ENCODE measurements at regions not wholly inside any gene's neighbourhood (a gene's known extent, or its start where the extent isn't known, plus 50 kb on each side); places are given as distances from the start of the nearest gene placed in this dataset.

DNA sequence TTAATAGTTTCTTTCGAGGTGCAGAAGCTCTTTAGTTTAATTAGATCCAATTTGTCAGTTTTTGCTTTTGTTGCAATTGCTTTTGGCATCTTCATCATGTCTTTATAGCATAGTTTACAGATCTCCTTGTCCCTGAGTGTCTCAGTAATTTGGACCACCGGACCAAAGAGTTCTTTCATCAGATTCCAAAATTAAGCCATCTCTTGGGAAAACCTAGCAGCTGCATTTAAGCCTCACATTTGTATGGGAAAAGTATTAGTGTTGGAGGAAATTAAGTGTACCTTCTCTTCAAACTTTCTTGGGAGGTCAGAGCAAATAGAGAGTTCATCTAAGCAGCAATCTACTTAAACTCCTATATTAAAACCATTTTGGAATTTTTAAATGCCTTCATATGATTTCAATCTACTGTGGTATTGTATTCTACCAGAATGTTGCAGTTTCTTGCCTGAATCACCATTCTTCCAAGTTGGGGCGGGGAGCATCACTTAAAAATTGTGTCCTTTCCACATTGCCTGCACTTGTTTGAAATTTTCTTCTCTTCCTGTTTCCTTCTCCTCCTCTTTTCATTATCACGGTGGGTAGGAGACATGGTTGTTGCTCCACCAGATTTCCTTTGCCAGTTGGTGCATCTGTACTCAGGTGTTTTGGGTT lies 97.3 kb upstream of the DAB2 start:
- TF ChIP-seq, protein P1, sequence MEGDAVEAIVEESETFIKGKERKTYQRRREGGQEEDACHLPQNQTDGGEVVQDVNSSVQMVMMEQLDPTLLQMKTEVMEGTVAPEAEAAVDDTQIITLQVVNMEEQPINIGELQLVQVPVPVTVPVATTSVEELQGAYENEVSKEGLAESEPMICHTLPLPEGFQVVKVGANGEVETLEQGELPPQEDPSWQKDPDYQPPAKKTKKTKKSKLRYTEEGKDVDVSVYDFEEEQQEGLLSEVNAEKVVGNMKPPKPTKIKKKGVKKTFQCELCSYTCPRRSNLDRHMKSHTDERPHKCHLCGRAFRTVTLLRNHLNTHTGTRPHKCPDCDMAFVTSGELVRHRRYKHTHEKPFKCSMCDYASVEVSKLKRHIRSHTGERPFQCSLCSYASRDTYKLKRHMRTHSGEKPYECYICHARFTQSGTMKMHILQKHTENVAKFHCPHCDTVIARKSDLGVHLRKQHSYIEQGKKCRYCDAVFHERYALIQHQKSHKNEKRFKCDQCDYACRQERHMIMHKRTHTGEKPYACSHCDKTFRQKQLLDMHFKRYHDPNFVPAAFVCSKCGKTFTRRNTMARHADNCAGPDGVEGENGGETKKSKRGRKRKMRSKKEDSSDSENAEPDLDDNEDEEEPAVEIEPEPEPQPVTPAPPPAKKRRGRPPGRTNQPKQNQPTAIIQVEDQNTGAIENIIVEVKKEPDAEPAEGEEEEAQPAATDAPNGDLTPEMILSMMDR (IDR thresholded peaks at IDR 0.05), result no peak
- H3K4me3 ChIP-seq, result no peak overlapping the region
- H3K9me3 ChIP-seq, result no peaks in the 10 kb centered on the region
- ATAC-seq, result no peak
- H3K36me3 ChIP-seq (ENCODE audit: low read depth), result no peaks in the 10 kb centered on the region
- H3K4me1 ChIP-seq (ENCODE audit: low read depth), result peaks cover 5% of the 10 kb centered on the region
- no peak for DNase-seq
- intact Hi-C loops (cut with DNase I, micrococcal nuclease), result no loop called here

DNA sequence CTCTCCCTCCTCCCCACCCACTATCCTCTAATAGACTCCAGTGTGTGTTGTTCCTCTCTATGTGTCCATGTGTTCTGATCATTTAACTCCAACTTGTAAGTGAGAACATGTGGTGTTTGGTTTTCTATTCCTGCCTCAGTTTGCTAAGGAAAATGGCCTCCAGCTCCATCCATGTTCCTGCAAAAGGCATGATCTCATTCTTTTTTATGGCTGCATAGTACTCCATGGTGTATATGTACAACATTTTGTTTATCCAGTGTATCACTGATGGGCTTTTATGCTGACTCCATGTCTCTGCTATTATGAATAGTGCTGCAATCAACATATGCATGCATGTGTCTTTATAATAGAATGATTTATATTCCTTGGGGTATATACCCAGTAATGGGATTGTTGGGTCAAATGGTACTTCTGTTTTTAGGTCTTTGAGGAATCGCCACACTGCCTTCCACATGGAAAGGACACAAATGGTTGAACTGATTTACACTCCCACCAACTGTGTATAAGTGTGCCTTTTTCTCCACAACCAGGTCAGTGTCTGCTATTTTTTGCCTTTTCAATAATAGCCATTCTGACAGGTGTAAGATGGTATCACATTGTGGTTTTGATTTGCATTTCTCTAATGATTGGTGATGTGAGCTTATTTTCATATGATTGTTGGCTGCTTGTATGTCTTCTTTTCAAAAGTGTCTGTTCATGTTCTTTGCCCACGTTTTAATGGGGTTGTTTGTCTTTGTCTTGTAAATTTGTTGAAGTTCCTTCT lies 96.5 kb upstream of the DAB2 start:
- TF ChIP-seq, protein P1 (IDR thresholded peaks at IDR 0.05), result no peak
- DNase-seq, result no peak
- H3K4me1 ChIP-seq (ENCODE audit: low read depth), result peaks cover 5% of the 10 kb centered on the region
- H3K9me3 ChIP-seq, result no peaks in the 10 kb centered on the region
- intact Hi-C loops (cut with DNase I, micrococcal nuclease), result no loop called here
- no peak overlapping the region for H3K4me3 ChIP-seq
- no peaks in the 10 kb centered on the region for H3K36me3 ChIP-seq (ENCODE audit: low read depth)
- ATAC-seq, result no peak

DNA sequence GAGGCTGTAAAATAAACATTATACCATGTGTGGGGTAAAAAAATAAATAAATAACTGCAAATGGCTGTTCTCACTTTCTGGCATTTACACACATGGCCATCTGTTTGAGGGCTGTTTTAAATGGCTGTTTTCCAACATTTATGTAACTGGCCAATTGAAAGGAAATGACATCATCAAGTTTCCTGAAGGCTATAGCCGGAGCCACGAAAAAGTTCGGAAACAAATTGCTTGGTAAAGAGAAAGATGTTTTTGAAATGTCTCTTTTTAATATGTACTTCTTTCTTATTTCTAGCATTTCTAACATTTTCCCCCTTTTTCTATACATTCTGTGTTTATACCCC lies 95.4 kb upstream of the DAB2 start:
- Histone ChIP-seq H3K36me3 (ENCODE audit: low read depth) (no peaks in the 10 kb centered on the region), H3K4me3 (no peak overlapping the region), H3K9me3 (no peaks in the 10 kb centered on the region), H3K4me1 (ENCODE audit: low read depth) (peaks cover 3% of the 10 kb centered on the region)
- DNase-seq (no peak), ATAC-seq (no peak)
- TF ChIP-seq, protein P1 (IDR thresholded peaks at IDR 0.05), result no peak
- intact Hi-C loops (cut with DNase I, micrococcal nuclease), result no loop called here

DNA sequence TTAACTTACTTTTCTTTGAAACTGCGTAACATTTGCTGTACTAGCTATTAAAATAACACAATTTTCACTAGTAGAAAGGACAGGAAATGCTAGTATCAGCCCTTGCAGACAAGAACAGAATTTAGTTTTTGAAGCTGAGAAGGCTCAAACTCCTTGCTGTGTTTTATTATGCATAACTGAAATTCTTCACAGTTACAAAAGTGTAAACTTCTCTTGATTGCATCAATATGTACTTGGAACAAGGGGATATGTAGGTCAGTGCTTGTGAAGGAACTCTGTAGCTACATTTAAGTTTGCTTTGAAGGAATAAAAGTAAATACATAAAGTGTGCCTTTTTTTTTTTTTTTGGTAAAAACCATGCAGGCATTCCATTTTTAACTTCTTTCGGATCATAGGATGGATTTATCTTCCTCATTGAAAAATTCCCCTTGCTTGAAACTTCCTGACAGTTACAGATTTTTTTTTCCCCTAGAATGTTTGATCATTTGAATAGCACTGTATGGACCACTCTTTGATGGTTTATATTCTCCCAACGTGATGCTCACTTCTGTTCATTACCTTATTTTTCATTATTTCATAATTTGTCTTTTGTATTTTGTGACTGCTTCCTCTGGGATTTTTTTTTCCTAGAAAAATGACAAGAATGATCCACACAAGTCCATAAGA lies 94.9 kb upstream of the DAB2 start:
- TF ChIP-seq, protein P1 (IDR thresholded peaks at IDR 0.05), result no peak
- DNase-seq (no peak), ATAC-seq (no peak)
- H3K4me3 ChIP-seq, result no peak overlapping the region
- intact Hi-C loops (cut with DNase I, micrococcal nuclease), result no loop called here
- H3K36me3 ChIP-seq (ENCODE audit: low read depth), result no peaks in the 10 kb centered on the region
- no peaks in the 10 kb centered on the region for H3K9me3 ChIP-seq
- no peaks in the 10 kb centered on the region for H3K4me1 ChIP-seq (ENCODE audit: low read depth)

DNA sequence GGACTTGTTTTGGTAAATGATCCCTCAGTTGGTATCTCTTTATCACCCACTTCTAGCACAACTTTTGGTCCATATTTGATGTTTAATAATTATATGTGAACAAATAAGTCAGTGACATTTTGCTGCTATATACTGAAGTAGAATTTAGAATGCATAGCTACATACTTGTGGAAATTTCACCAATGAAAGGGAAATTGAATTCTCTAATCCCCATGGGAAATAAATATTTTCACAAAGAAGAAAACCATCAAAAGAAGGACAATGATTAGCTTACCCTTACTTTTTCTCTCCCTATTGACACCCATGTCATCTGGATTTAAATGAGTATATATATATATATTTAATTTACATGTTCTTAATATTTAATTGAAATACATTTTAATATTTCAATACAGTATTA lies 94.3 kb upstream of the DAB2 start:
- no peaks in the 10 kb centered on the region for H3K36me3 ChIP-seq (ENCODE audit: low read depth)

More for the DNA sequence above, 94.3 kb upstream of the DAB2 start:
- Histone ChIP-seq H3K4me3 (no peak overlapping the region), H3K9me3 (no peaks in the 10 kb centered on the region), H3K4me1 (ENCODE audit: low read depth) (no peaks in the 10 kb centered on the region)
- no peak for ATAC-seq
- intact Hi-C loops (cut with DNase I, micrococcal nuclease), result no loop called here
- no peak for DNase-seq
- TF ChIP-seq, protein P1 (IDR thresholded peaks at IDR 0.05), result no peak
